ENCODE measurements at regions not wholly inside any gene's neighbourhood (a gene's known extent, or its start where the extent isn't known, plus 50 kb on each side); places are given as distances from the start of the nearest gene placed in this dataset.

- Histone ChIP-seq H3K4me1 (replicated peaks in 1 of 2) (peaks cover 0 to 2% of the 10 kb centered on the region in 2 donors), H3K4me3 (no peak overlapping the region), H3K27ac (no peak overlapping the region)
- WGBS, 10 experiments, result 80 to 100% (median 90%) methylated on average over 1 to 3 of the region's 4 CpGs; no CpG with 5 or more reads in 7 of the 10 experiments
- ATAC-seq (replicated peaks in 6 of 8), result no peak
- in situ Hi-C loops (cut with MboI; ENCODE audit: low pct_unique_long_range_greater_than_20kb in 2 of 9, low sequenced_read_pairs in 9 of 9, unreplicated experiment in 9 of 9), result no loop called here
These were observed 163.0 kb upstream of the CDH5 start for GRCh38 chr16:66203476-66203875.

- H3K27ac ChIP-seq, result no peak overlapping the region
- in situ Hi-C loops (cut with MboI; ENCODE audit: low pct_unique_long_range_greater_than_20kb in 2 of 9, low sequenced_read_pairs in 9 of 9, unreplicated experiment in 9 of 9), result no loop called here
- 75 to 100% (median 100%) methylated on average over 1 of the region's 1 CpG; no CpG with 5 or more reads in 4 of the 10 experiments for WGBS, 10 experiments
- H3K4me1 ChIP-seq (replicated peaks in 1 of 2), result no peaks in the 10 kb centered on the region
- ATAC-seq (replicated peaks in 6 of 8), result no peak
- no peak overlapping the region for H3K4me3 ChIP-seq
These were observed 167.3 kb upstream of the CDH5 start for GRCh38 chr16:66199189-66199588.

GRCh38 chr16:66198641-66199040, 167.8 kb upstream of the CDH5 start:
- ATAC-seq (replicated peaks in 6 of 8), result no peak
- H3K4me3 ChIP-seq, result no peak overlapping the region
- 40 to 92% (median 57%) methylated on average over 1 to 3 of the region's 3 CpGs; no CpG with 5 or more reads in 1 of the 10 experiments for WGBS, 10 experiments
- in situ Hi-C loops (cut with MboI; ENCODE audit: low pct_unique_long_range_greater_than_20kb in 2 of 9, low sequenced_read_pairs in 9 of 9, unreplicated experiment in 9 of 9), result no loop called here
- no peaks in the 10 kb centered on the region for H3K4me1 ChIP-seq (replicated peaks in 1 of 2)
- H3K27ac ChIP-seq, result no peak overlapping the region

- Histone ChIP-seq H3K4me3 (no peak overlapping the region), H3K27ac (no peak overlapping the region), H3K4me1 (replicated peaks in 1 of 2) (no peaks in the 10 kb centered on the region)
- no peak for ATAC-seq (replicated peaks in 6 of 8)
- in situ Hi-C loops (cut with MboI; ENCODE audit: low pct_unique_long_range_greater_than_20kb in 2 of 9, low sequenced_read_pairs in 9 of 9, unreplicated experiment in 9 of 9), result no loop called here
- 45 to 94% (median 75%) methylated on average over 1 to 4 of the region's 4 CpGs; no CpG with 5 or more reads in 1 of the 10 experiments for WGBS, 10 experiments
These were observed 168.7 kb upstream of the CDH5 start for GRCh38 chr16:66197668-66198278.

- Histone ChIP-seq H3K4me3 (no peak overlapping the region), H3K4me1 (replicated peaks in 1 of 2) (no peaks in the 10 kb centered on the region), H3K27ac (no peak overlapping the region)
- ATAC-seq (replicated peaks in 6 of 8), result no peak
- 33 to 100% (median 68%) methylated on average over 1 to 3 of the region's 3 CpGs; no CpG with 5 or more reads in 4 of the 10 experiments for WGBS, 10 experiments
- in situ Hi-C loops (cut with MboI; ENCODE audit: low pct_unique_long_range_greater_than_20kb in 2 of 9, low sequenced_read_pairs in 9 of 9, unreplicated experiment in 9 of 9), result no loop called here
These were observed 169.7 kb upstream of the CDH5 start for GRCh38 chr16:66196770-66197169.

DNA sequence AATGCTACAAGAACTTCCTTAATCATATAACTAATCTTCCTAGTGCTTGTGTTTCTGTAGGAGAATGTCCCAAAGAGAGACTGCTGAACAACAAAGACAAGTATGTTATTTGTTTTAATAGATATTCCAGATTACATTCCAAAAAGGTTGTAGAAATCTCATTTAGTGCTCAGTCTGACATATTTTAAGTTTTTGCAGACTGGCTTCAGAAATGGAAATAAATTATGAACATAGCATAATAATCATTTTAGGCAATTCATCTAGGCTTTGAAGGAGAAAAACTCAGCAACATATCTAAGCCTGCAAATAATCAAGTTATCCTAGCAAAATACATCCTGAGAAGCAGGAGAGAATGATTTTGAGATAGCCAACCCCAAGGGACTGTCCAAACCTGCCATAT, 171.6 kb upstream of the CDH5 start:
- Histone ChIP-seq H3K27ac (no peak overlapping the region), H3K4me3 (no peak overlapping the region), H3K4me1 (replicated peaks in 1 of 2) (no peaks in the 10 kb centered on the region)
- ATAC-seq (replicated peaks in 6 of 8), result no peak
- in situ Hi-C loops (cut with MboI; ENCODE audit: low pct_unique_long_range_greater_than_20kb in 2 of 9, low sequenced_read_pairs in 9 of 9, unreplicated experiment in 9 of 9), result no loop called here

GRCh38 chr16:66193543-66194229, 172.8 kb upstream of the CDH5 start:
- Histone ChIP-seq H3K4me3 (no peak overlapping the region), H3K4me1 (replicated peaks in 1 of 2) (peaks cover 7 to 10% of the 10 kb centered on the region in 2 donors), H3K27ac (no peak overlapping the region)
- in situ Hi-C loops (cut with MboI; ENCODE audit: low pct_unique_long_range_greater_than_20kb in 2 of 9, low sequenced_read_pairs in 9 of 9, unreplicated experiment in 9 of 9), result no loop called here
- ATAC-seq (replicated peaks in 6 of 8), result no peak
- WGBS, 10 experiments, result 55 to 100% (median 90%) methylated on average over 1 to 5 of the region's 5 CpGs

GRCh38 chr16:66190411-66190810, 176.1 kb upstream of the CDH5 start:
- 40 to 100% (median 71%) methylated on average over 1 of the region's 1 CpG; no CpG with 5 or more reads in 5 of the 10 experiments for WGBS, 10 experiments
- Histone ChIP-seq H3K4me3 (no peak overlapping the region), H3K4me1 (replicated peaks in 1 of 2) (peaks cover 22% of the 10 kb centered on the region in 2 donors), H3K27ac (no peak overlapping the region)
- no peak for ATAC-seq (replicated peaks in 6 of 8)
- in situ Hi-C loops (cut with MboI; ENCODE audit: low pct_unique_long_range_greater_than_20kb in 2 of 9, low sequenced_read_pairs in 9 of 9, unreplicated experiment in 9 of 9), result no loop called here

DNA sequence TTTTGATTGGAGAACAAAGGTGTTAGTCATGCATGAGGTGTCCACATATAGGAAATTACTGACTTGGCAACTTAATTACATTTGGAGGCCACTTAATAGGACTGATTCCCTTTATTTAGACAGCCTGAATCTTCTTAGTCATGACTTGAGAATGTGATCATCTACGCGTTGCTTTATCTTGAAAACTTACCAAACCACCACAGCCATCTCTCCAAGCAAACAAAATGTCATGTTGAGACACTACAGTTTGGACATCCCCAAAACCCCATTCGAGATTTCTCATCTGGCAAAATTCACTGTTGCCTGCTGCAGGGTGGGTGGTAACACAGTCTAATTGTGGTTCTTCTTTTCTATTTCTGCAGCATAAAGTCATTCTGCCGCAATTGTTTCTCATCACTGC, 176.5 kb upstream of the CDH5 start:
- peaks cover 22% of the 10 kb centered on the region in 2 donors for H3K4me1 ChIP-seq (replicated peaks in 1 of 2)
- no peak overlapping the region for H3K4me3 ChIP-seq
- in situ Hi-C loops (cut with MboI; ENCODE audit: low pct_unique_long_range_greater_than_20kb in 2 of 9, low sequenced_read_pairs in 9 of 9, unreplicated experiment in 9 of 9), result no loop called here
- no peak for ATAC-seq (replicated peaks in 6 of 8)
- H3K27ac ChIP-seq, result no peak overlapping the region
- WGBS, 10 experiments, result 14 to 100% (median 90%) methylated on average over 2 to 4 of the region's 4 CpGs; no CpG with 5 or more reads in 1 of the 10 experiments

- WGBS, 10 experiments, result 0 to 79% (median 56%) methylated on average over 1 to 8 of the region's 10 CpGs; no CpG with 5 or more reads in 2 of the 10 experiments
- no peak for ATAC-seq (replicated peaks in 6 of 8)
These were observed 177.4 kb upstream of the CDH5 start for GRCh38 chr16:66188917-66189725.

GRCh38 chr16:66186251-66186785, 180.2 kb upstream of the CDH5 start:
- in situ Hi-C loops (cut with MboI; ENCODE audit: low pct_unique_long_range_greater_than_20kb in 2 of 9, low sequenced_read_pairs in 9 of 9, unreplicated experiment in 9 of 9), result no loop called here
- H3K4me3 ChIP-seq, result no peak overlapping the region
- peak in 5 of 8 experiments; percentile 38 to 89 (median 59) for ATAC-seq (replicated peaks in 6 of 8)
- WGBS, 10 experiments, result 28 to 100% (median 49%) methylated on average over 1 to 4 of the region's 4 CpGs; no CpG with 5 or more reads in 1 of the 10 experiments
- no peak overlapping the region for H3K27ac ChIP-seq
- peaks cover 22% of the 10 kb centered on the region in 2 donors for H3K4me1 ChIP-seq (replicated peaks in 1 of 2)

More at GRCh38 chr16:66188917-66189725, 177.4 kb upstream of the CDH5 start:
- Histone ChIP-seq H3K4me3 (no peak overlapping the region), H3K4me1 (replicated peaks in 1 of 2) (peaks cover 22% of the 10 kb centered on the region in 2 donors), H3K27ac (no peak overlapping the region)
- in situ Hi-C loops (cut with MboI; ENCODE audit: low pct_unique_long_range_greater_than_20kb in 2 of 9, low sequenced_read_pairs in 9 of 9, unreplicated experiment in 9 of 9), result no loop called here

DNA sequence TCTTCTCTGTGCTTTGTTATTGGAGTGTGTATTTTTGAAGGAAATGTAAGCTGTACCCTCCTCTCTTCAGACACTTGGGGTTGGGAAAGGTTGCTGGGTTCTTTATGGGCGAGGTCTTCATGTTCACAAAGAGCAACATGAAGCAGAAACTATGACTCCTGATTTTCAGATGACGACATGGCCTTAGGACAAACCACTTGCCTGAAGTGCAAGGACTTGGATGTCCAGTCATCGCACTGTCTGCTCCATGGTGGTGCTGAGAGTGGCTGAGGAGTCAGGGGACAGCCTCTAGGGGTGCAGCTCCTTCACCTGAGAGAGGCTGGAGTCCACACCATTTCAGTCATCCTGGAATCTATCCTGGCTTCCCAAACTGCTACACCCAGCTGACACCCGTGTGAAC, 183.9 kb upstream of the CDH5 start:
- in situ Hi-C loops (cut with MboI; ENCODE audit: low pct_unique_long_range_greater_than_20kb in 2 of 9, low sequenced_read_pairs in 9 of 9, unreplicated experiment in 9 of 9), result no loop called here
- Histone ChIP-seq H3K4me1 (replicated peaks in 1 of 2) (peaks cover 7 to 12% of the 10 kb centered on the region in 2 donors), H3K27ac (no peak overlapping the region), H3K4me3 (no peak overlapping the region)
- WGBS, 10 experiments, result 20 to 94% (median 73%) methylated on average over 1 to 4 of the region's 4 CpGs; no CpG with 5 or more reads in 2 of the 10 experiments
- no peak for ATAC-seq (replicated peaks in 6 of 8)

GRCh38 chr16:66176731-66177130, 189.8 kb upstream of the CDH5 start:
- H3K4me1 ChIP-seq (replicated peaks in 1 of 2), result no peaks in the 10 kb centered on the region
- 60 to 100% (median 93%) methylated on average over 1 to 2 of the region's 2 CpGs; no CpG with 5 or more reads in 5 of the 10 experiments for WGBS, 10 experiments
- in situ Hi-C loops (cut with MboI; ENCODE audit: low pct_unique_long_range_greater_than_20kb in 2 of 9, low sequenced_read_pairs in 9 of 9, unreplicated experiment in 9 of 9), result no loop called here
- H3K27ac ChIP-seq, result no peak overlapping the region
- H3K4me3 ChIP-seq, result no peak overlapping the region
- no peak for ATAC-seq (replicated peaks in 6 of 8)
